ENCODE measurements at regions not wholly inside any gene's neighbourhood (a gene's known extent, or its start where the extent isn't known, plus 50 kb on each side); places are given as distances from the start of the nearest gene placed in this dataset.

GRCh38 chr6:22455378-22455777, 114.0 kb upstream of the HDGFL1 start:
- Histone ChIP-seq H3K27me3 (ENCODE audit: insufficient read depth, low read length) (no peaks in the 10 kb centered on the region), H2AFZ (ENCODE audit: low read length, unreplicated experiment) (no peak overlapping the region), H3K36me3 (ENCODE audit: insufficient read depth, low read length) (no peaks in the 10 kb centered on the region), H3K27ac (ENCODE audit: low read depth, low read length) (no peak overlapping the region), H3K79me2 (ENCODE audit: control insufficient read depth, insufficient read depth, low read length, unreplicated experiment) (no peaks in the 10 kb centered on the region), H3K4me3 (ENCODE audit: low read depth, low read length) (no peak overlapping the region), H3K4me1 (ENCODE audit: control insufficient read depth, insufficient read depth, low read length, unreplicated experiment) (no peaks in the 10 kb centered on the region)

GRCh38 chr6:22457996-22458395, 111.4 kb upstream of the HDGFL1 start:
- Histone ChIP-seq H3K4me3 (ENCODE audit: low read depth, low read length) (no peak overlapping the region), H2AFZ (ENCODE audit: low read length, unreplicated experiment) (no peak overlapping the region), H3K27ac (ENCODE audit: low read depth, low read length) (no peak overlapping the region), H3K36me3 (ENCODE audit: insufficient read depth, low read length) (no peaks in the 10 kb centered on the region), H3K79me2 (ENCODE audit: control insufficient read depth, insufficient read depth, low read length, unreplicated experiment) (no peaks in the 10 kb centered on the region), H3K27me3 (ENCODE audit: insufficient read depth, low read length) (no peaks in the 10 kb centered on the region), H3K4me1 (ENCODE audit: control insufficient read depth, insufficient read depth, low read length, unreplicated experiment) (no peaks in the 10 kb centered on the region)

DNA sequence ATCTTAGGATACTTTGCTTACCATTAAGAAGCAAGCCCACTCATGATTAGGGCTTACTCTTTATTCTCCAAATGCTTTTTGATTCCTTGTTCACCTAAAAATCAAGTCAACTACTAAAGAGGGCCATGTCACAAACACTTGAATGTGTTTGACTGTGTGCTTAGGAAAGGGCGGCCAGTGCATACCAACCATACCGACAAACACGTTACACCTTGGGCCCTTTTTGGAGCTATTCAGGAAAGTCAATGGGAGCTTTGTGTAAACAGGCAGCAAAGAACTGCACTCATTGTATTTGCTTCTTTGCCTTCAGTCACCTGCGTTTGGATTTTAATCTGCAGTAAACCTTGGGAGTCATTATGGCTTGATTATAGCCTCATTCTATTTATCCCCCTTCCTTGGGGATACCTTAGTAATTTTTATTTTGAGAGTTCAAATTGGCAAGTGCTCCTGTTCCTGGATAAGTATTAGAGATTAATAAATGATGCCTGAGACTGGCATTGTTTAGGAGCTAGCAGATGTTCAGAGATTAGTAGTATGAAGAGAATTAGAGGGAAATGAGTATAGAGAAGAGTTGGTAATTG, 102.6 kb upstream of the HDGFL1 start:
- peaks cover 17% of the 10 kb centered on the region for H3K4me1 ChIP-seq (ENCODE audit: control insufficient read depth, insufficient read depth, low read length, unreplicated experiment)
- H3K4me3 ChIP-seq (ENCODE audit: low read depth, low read length): no peak overlapping the region
- no peak overlapping the region for H3K27ac ChIP-seq (ENCODE audit: low read depth, low read length)
- no peaks in the 10 kb centered on the region for H3K36me3 ChIP-seq (ENCODE audit: insufficient read depth, low read length)
- no peaks in the 10 kb centered on the region for H3K27me3 ChIP-seq (ENCODE audit: insufficient read depth, low read length)
- no peak overlapping the region for H2AFZ ChIP-seq (ENCODE audit: low read length, unreplicated experiment)
- H3K79me2 ChIP-seq (ENCODE audit: control insufficient read depth, insufficient read depth, low read length, unreplicated experiment): no peaks in the 10 kb centered on the region

DNA sequence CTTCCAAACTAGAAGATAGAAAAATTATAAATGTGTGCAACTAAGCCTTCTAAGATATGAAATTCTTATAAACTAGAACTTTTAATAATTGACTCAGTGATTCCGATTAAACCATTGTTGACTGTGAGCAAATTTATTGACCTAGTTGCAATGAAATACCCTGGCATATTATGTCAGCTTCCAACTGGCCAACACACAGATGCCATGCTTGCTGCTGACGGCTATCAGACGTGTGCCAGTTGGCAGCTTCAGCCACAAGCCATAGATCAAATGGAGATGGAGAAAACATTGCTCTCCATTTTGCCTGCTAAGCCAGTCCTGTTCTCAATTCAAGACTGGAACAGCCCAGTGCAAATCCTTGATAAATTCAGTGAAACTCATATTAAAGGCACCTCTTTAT, 101.7 kb upstream of the HDGFL1 start:
- H3K79me2 ChIP-seq (ENCODE audit: control insufficient read depth, insufficient read depth, low read length, unreplicated experiment): no peaks in the 10 kb centered on the region
- H3K36me3 ChIP-seq (ENCODE audit: insufficient read depth, low read length): no peaks in the 10 kb centered on the region
- H3K27me3 ChIP-seq (ENCODE audit: insufficient read depth, low read length): no peaks in the 10 kb centered on the region
- H3K27ac ChIP-seq (ENCODE audit: low read depth, low read length): no peak overlapping the region
- H3K4me1 ChIP-seq (ENCODE audit: control insufficient read depth, insufficient read depth, low read length, unreplicated experiment): peaks cover 17% of the 10 kb centered on the region
- no peak overlapping the region for H2AFZ ChIP-seq (ENCODE audit: low read length, unreplicated experiment)
- H3K4me3 ChIP-seq (ENCODE audit: low read depth, low read length): no peak overlapping the region

- H3K4me1 ChIP-seq (ENCODE audit: control insufficient read depth, insufficient read depth, low read length, unreplicated experiment): peaks cover 17% of the 10 kb centered on the region
- H3K27ac ChIP-seq (ENCODE audit: low read depth, low read length): no peak overlapping the region
- H3K36me3 ChIP-seq (ENCODE audit: insufficient read depth, low read length): no peaks in the 10 kb centered on the region
- H2AFZ ChIP-seq (ENCODE audit: low read length, unreplicated experiment): no peak overlapping the region
- no peaks in the 10 kb centered on the region for H3K79me2 ChIP-seq (ENCODE audit: control insufficient read depth, insufficient read depth, low read length, unreplicated experiment)
- no peaks in the 10 kb centered on the region for H3K27me3 ChIP-seq (ENCODE audit: insufficient read depth, low read length)
- no peak overlapping the region for H3K4me3 ChIP-seq (ENCODE audit: low read depth, low read length)
Observed at GRCh38 chr6:22468256-22468965, 101.0 kb upstream of the HDGFL1 start.

DNA sequence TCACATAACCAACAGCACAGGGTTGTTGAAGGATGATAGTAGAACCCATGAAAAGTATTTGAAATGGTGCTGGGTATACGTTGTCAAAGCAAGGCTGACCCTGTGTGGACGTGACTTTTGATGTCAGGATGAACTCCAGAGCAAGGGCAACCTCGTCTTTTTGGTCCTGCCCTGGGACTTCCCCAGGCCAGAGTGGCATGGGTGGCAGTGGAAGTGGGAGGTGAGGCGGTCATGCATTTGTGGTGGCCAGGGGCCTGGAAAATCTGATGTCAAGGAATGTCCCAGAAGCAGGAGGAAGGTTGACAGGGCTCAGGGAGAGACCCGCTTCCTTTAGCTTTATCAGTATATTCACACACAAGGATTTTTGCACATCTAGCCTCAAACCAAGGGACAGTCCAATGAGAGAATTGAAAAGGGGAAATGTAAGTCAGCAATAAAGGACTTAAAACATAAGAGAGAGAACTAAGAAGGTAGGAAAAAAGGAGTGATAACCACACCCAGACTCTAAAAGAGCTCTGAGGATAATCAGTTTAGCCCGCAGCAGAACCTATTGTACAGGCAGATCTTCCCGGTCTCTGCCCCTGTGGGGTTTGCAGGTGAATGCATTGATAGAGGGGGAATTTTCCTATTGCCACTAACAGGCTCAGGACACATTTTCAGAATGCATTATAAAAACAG, 98.8 kb upstream of the HDGFL1 start:
- Histone ChIP-seq H3K27me3 (ENCODE audit: insufficient read depth, low read length) (no peaks in the 10 kb centered on the region), H2AFZ (ENCODE audit: low read length, unreplicated experiment) (peak overlapping the region; percentile 61), H3K27ac (ENCODE audit: low read depth, low read length) (no peak overlapping the region), H3K4me3 (ENCODE audit: low read depth, low read length) (peak overlapping the region; percentile 58; the same call in 1 of the 2 replicates), H3K79me2 (ENCODE audit: control insufficient read depth, insufficient read depth, low read length, unreplicated experiment) (no peaks in the 10 kb centered on the region), H3K4me1 (ENCODE audit: control insufficient read depth, insufficient read depth, low read length, unreplicated experiment) (peaks cover 17% of the 10 kb centered on the region), H3K36me3 (ENCODE audit: insufficient read depth, low read length) (no peaks in the 10 kb centered on the region)

- no peak overlapping the region for H3K27ac ChIP-seq (ENCODE audit: low read depth, low read length)
- peaks cover 17% of the 10 kb centered on the region for H3K4me1 ChIP-seq (ENCODE audit: control insufficient read depth, insufficient read depth, low read length, unreplicated experiment)
- H2AFZ ChIP-seq (ENCODE audit: low read length, unreplicated experiment): peak overlapping the region; percentile 61
- peak overlapping the region; percentile 58 for H3K4me3 ChIP-seq (ENCODE audit: low read depth, low read length)
- H3K36me3 ChIP-seq (ENCODE audit: insufficient read depth, low read length): no peaks in the 10 kb centered on the region
- H3K27me3 ChIP-seq (ENCODE audit: insufficient read depth, low read length): no peaks in the 10 kb centered on the region
- H3K79me2 ChIP-seq (ENCODE audit: control insufficient read depth, insufficient read depth, low read length, unreplicated experiment): no peaks in the 10 kb centered on the region
Observed at GRCh38 chr6:22471132-22471690, 98.2 kb upstream of the HDGFL1 start.

GRCh38 chr6:22471746-22472145, 97.6 kb upstream of the HDGFL1 start:
- Histone ChIP-seq H3K79me2 (ENCODE audit: control insufficient read depth, insufficient read depth, low read length, unreplicated experiment) (no peaks in the 10 kb centered on the region), H3K4me3 (ENCODE audit: low read depth, low read length) (no peak overlapping the region; the same call in 1 of the 2 replicates), H3K27ac (ENCODE audit: low read depth, low read length) (no peak overlapping the region), H3K4me1 (ENCODE audit: control insufficient read depth, insufficient read depth, low read length, unreplicated experiment) (peaks cover 17% of the 10 kb centered on the region), H2AFZ (ENCODE audit: low read length, unreplicated experiment) (no peak overlapping the region), H3K27me3 (ENCODE audit: insufficient read depth, low read length) (no peaks in the 10 kb centered on the region), H3K36me3 (ENCODE audit: insufficient read depth, low read length) (no peaks in the 10 kb centered on the region)

- Histone ChIP-seq H3K36me3 (ENCODE audit: insufficient read depth, low read length) (no peaks in the 10 kb centered on the region), H2AFZ (ENCODE audit: low read length, unreplicated experiment) (no peak overlapping the region), H3K4me1 (ENCODE audit: control insufficient read depth, insufficient read depth, low read length, unreplicated experiment) (peaks cover 10% of the 10 kb centered on the region), H3K27ac (ENCODE audit: low read depth, low read length) (no peak overlapping the region), H3K4me3 (ENCODE audit: low read depth, low read length) (no peak overlapping the region), H3K79me2 (ENCODE audit: control insufficient read depth, insufficient read depth, low read length, unreplicated experiment) (no peaks in the 10 kb centered on the region), H3K27me3 (ENCODE audit: insufficient read depth, low read length) (no peaks in the 10 kb centered on the region)
Observed at GRCh38 chr6:22473991-22474682, 95.2 kb upstream of the HDGFL1 start.

DNA sequence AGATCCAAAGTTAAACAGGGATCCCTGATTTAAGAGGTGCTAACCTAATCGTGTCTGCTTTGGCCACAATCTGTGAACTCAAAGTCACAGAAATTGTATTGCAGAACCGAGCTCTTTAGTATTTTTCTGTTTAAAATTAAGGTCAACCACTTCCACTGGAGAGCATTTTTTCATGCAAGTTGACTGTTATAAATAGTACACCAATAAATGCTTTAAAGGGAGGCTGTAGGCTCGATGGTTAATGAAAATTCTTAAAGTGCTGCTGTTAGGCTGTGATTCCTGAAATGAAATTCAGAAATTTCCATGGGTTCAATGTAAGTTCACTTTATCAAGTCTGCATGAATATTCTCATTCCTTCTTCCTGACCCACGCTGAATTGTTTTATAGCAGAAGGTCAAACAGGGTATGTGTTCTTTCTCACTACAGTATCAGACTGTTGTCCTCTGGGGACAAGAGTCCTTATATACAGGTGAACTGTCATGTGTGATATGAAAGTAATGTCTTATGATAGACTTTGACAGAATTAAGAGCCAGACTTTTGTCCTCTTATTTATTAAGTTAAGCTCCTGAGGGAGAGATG, 92.5 kb upstream of the HDGFL1 start:
- no peaks in the 10 kb centered on the region for H3K36me3 ChIP-seq (ENCODE audit: insufficient read depth, low read length)
- no peaks in the 10 kb centered on the region for H3K4me1 ChIP-seq (ENCODE audit: control insufficient read depth, insufficient read depth, low read length, unreplicated experiment)
- no peak overlapping the region for H2AFZ ChIP-seq (ENCODE audit: low read length, unreplicated experiment)
- H3K79me2 ChIP-seq (ENCODE audit: control insufficient read depth, insufficient read depth, low read length, unreplicated experiment): no peaks in the 10 kb centered on the region
- H3K27ac ChIP-seq (ENCODE audit: low read depth, low read length): no peak overlapping the region
- no peak overlapping the region for H3K4me3 ChIP-seq (ENCODE audit: low read depth, low read length)
- H3K27me3 ChIP-seq (ENCODE audit: insufficient read depth, low read length): no peaks in the 10 kb centered on the region

Measured in ACC112 (cell line).